Stimulated activated CD4-positive, alpha-beta T cell treated with anti-CD3 and anti-CD28 coated beads, TNF-alpha, amount 100 ng/mL, for 4 hours (primary cell): ENCODE measurements at regions not wholly inside any gene's neighbourhood (a gene's known extent, or its start where the extent isn't known, plus 50 kb on each side); places are given as distances from the start of the nearest gene placed in this dataset.
A peak's percentile ranks its signal among the peaks of the same experiment; 100 is the strongest.
"Not testable (repeated sequence)": the region's sequence is repeated elsewhere in the genome, so short reads cannot be mapped to it uniquely, and the experiment has no call there.

Experiments
- DNase-seq, 3 experiments: peaks; one replicate each; pipeline ENCODE4 v3.0.0-alpha.2; 2020; ENCODE audit warnings: low read depth in 3 of 3

DNA sequence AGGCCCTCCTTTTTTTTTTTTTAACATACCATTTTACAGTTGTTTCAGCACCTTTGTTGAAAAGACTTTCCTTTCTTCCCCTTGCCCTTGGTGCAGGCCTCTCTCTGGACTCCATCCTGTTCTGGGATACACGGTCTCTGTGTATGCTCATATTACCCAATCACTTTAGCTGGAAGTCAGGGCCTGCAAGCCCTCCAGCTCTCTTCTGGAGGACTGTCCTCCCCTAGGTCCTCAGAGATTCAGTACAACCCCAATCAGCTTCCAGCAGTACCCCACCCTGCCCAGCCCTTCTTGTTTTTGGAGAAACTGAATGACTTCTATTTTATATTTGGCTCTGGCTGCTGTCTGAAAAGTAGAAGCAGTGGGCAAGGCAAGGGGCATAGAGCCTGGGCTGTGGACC lies 270.8 kb downstream of the KLF13 start:
- no peak for DNase-seq

DNA sequence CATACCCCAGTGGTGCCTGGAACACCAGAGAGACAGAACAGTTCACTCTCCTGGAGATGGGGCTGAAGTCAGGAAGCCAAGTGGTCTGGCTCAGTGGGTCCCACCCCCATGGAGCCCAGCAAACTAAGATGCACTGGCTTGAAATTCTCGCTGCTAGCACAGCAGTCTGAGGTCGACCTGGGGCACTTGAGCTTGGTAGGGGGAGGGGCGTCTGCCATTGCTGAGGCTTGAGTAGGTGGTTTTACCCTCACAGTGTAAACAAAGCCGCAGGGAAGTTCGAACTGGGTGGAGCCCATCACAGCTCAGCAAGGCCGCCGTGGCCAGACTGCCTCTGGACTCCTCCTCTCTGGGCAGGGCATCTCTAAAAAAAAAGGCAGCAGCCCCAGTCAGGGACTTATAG lies 272.0 kb downstream of the KLF13 start:
- no peak for DNase-seq

DNA sequence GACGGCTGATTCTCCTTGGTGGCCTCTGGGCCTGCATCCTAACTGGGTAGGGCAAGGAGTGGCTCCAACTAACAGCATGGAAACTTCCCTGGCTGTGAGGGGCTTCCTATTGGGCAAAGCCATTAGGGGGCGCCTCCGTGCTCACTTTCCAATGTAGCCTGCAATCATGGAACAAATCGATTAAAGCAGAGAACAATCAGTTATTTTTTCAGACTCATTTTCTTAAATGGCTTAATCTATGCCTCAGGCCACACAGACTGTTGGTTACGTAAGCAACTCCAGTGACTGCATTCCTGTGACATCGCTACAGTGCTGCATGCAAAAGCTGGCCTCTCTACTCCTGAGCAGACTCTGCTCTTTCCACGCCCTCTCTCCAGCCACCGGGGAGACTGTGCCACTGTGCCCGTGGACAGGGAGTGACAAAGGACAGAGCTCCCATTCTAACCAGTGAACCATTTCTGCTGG lies 278.9 kb downstream of the KLF13 start:
- DNase-seq = no peak

DNA sequence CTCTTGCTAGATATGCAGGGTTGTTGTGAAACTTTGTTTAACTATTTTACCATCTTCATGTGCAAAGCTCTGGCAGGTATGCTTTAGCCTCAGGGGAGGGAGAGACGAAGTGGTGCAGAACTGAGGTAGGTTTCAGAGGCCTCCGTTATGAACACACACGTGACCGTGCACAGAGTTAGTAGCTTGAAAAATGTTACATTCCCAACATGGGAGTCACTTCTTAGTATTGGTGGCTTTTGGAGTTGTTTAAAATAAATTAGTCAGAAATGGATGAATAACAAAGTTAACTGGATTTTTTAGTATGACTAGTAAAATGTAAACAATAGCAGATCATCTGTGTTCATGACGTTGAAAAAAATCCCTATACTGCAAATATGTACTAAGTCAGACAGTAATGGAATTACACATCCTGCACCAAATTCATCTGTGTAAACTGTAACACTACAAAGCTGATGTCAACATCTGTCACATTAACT lies 279.6 kb downstream of the KLF13 start:
- DNase-seq = no peak

DNA sequence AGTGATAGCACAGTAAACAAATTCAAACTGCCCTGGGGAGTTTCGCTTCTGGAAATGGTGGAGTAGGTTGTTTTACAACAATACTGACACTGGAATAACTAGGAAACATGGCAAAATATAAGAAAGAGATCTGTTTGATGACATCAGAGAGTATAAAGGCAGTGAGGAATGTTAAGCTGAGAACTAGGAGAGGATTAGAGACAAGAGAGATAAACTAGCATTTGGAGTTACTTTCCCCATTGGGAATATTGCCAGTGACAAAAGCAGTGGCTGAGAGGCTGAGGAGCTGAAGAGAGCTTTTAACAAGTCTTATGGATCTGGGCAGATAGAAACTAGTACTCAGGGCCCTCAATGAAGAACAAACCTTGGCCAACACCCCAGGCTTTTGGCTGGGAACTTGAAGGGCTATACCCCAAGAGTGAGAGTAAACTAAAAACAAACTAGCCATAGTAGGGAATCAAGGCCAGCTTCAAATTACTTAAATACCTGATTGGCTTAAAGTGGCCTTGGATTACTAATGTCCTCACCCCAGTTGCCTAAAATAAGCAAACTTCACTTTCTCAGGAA lies 280.4 kb downstream of the KLF13 start:
- no peak for DNase-seq

DNA sequence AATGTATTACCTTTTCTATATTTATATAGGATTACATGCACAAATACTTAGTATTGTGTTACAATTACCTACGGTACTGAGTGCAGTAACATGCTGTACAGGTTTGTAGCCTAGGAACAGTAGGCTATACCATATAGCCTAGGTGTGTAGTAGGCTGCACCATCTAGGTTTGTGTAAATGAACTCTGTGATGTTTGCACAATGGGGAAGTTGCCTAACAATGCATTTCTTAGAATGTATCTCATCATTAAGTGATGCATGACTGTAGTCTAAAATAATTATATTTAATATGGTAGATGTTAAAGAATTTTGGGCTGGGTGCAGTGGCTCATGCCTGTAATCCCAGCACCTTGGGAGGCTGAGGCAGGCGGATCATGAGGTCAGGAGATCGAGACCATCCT lies 281.0 kb downstream of the KLF13 start:
- no peak for DNase-seq

DNA sequence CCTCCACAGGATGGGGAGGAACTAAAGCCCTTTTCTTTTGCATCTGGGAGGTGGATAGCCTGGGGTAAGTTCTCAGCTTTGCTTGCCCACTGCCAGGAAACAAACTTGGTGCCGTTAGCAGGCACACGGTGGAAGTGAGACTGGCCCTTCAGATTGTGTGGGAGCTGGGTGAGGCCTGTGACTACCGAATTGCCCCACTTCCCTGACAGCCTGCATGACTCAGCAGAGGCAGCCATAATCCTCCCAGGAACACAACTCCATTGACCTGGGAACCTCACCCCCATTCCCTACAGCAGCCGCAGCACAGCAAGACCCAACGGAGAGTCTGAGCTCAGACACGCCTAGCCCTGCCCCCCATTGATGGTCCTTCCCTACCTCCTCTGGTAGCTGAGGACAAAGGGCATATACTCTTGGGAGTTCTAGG lies 282.6 kb downstream of the KLF13 start:
- DNase-seq = no peak

DNA sequence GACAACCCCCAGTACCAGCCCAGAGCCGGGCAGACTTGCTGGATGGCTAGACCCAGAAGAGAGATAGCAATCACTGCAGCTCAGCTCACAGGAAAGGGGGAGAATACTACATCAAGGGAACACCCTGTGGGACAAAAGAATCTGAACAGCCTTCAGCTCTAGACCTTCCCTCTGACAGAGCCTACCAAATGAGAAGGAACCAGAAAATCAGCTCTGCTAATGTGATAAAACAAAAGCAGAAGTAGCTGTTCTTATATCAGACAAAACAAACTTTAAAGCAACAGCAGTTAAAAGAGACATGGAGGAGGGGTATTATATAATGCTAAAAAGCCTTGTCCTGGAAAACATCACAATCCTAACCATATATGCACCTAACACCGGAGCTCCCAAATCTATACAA lies 283.3 kb downstream of the KLF13 start:
- no peak for DNase-seq

DNA sequence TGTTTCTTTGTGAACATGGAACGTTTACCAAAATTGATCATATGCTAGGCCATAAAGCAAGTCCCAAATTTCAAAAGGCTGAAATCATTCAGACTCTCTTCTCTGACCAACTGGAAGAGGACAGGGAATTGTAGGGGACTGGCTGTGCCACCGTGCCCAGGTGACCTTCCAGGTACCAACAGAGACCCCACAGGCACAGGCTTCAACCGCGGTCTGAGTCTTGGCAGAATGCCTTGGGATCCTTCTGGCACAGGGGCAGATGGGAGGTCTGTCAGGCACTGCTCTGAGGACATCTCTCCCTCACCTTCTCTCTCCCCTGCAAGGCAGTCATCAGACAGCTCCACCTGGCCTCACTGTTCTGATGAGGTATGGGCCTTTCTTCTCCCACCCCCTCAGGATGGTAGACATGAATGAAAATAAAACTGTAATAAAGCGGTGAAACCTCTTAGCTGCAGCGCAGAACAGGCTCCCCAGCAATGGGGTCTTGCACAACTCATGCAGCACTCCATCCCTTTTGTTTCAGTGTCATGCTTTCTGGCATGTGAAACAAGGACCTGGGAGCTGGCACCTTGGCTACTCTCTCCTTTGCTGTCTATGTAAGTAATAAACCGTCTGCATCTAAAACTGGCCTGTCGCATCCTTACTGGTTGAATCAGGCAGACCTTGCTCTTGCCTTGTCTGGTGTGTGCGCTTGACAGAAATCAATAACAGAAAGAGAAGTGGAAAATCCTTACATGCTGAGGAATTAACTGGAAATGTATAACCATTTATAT lies 289.2 kb downstream of the KLF13 start:
- no peak for DNase-seq

DNA sequence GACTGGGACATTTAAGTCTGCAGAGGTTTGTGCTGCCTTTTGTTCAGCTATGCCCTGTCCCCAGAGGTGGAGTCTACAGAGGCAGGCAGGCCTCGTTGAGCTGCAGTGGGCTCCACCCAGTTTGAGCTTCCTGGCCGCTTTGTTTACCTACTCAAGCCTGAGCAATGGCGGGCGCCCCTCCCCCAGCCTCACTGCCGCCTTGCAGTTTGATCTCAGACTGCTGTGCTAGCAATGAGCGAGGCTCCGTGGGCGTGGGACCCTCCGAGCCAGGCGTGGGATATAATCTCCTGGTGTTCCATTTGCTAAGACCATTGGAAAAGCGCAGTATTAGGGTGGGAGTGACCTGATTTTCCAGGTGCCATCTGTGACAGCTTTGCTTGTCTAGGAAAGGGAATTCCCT lies 296.7 kb downstream of the KLF13 start:
- DNase-seq = not testable (repeated sequence)

DNA sequence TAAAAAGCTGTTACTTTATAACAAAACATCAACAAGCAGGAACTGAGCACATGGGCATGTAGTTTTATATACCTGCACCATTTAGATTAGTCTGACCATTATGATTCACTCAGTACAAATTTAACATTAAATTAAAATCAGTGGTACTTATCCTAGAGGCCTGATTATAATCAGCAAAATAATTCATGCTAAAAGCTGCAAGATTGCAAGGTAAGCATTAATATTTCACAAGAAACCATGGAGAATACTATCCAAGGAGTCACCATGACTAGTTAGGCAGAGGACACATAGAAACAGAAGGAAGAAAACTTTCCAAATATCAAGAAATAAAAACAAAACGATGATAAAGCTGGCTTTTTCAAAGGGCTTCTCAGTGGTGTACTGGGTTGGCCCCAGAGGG lies 297.5 kb downstream of the KLF13 start:
- not testable (repeated sequence) for DNase-seq

DNA sequence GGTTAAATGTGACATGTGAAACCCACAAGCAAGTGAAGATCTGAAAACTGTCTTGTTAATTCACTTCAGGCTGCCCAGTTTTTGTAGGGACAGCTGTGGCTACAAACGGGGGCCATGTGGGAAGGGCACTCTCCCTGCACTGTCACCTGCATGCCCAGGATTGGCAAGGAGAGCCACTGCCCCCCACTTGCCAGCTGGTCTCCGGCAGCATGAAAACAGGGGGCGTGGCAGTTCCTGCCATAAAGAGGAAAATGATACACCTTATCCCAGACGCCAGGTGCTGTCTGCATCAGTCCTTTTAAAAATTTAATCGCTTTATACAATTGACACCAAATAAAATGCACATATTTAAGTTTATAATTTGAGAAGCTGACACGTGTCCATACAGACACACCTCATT lies 309.1 kb downstream of the KLF13 start:
- DNase-seq = not testable (repeated sequence)

DNA sequence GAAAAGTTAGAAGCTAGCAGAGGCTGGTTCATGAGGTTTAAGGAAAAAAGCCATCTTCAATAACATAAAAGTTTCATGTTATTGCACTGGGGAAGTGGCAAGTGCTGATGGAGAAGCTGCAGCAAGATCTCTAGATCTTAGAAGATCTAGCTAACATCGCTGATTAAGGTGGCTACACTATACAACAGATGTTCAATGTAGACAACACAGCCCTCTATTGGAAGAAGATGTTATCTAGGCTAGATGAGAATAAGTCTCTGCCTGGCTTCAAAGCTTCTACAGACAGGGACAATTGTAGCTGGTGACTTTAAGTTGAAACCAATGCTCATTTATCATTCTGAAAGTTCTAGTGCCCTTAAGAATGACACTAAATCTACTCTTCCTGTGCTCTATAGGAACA lies 310.3 kb downstream of the KLF13 start:
- DNase-seq = not testable (repeated sequence)

DNA sequence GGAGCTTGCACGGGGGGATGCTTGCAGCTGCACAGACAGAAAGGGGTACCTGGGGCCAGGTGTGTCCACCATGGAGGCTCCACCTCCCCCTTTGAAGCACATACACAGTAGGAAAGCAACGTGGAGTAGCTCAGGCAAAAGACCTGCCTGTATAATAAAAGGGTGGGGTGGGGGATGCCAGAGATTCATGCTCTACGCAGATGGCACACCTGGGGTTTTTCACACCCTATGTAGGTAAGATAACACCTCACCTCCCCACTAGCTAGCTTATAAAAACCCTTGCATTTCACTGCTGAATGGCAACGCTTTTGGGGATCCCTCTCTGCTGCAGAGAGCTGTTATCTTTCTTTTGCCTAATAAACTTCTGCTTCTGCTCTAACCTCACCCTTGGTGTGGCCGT lies 317.3 kb downstream of the KLF13 start:
- DNase-seq = not testable (repeated sequence)

DNA sequence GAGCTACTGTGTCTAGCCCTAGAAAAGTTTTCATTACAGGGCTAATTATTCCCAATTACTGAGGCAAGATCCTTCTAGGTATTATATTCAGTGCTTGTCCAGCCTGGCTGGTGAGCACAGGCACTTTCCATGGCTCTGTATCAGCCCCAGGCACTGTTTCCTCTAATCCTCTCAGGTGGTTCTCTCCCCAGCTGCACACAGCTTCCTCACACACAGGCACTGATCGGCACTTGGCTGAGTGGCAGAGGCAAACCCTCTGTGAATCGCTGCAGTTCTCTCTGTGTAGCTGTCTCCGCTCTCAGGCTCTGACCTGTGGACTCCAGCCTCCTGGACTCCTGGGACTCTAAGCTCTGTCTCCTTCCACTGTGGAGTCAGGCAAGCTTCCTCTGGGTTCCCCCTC lies 318.1 kb downstream of the KLF13 start:
- not testable (repeated sequence) for DNase-seq

DNA sequence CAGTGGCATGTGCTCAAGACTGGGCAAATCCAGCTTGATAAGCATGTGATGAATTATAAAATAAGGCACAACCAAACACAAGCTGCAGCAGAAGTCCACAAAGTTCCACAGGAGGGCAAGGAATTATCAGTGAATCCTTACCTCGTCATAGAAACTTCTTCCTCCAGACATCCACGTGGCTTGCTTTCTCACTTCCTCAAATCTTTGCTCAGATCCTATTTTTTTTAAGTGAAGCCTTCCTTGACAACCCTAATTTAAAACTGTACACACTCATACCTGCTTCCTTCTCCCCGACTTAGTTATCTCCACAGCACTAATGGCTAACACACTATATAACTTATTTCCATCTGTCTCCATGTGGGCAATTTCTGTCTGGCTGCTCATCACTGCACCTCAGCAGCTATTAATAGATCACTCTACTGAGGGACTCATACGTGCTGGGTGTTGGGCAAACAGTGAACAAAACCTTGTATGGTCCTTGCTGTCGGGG lies 320.7 kb downstream of the KLF13 start:
- DNase-seq = not testable (repeated sequence)

DNA sequence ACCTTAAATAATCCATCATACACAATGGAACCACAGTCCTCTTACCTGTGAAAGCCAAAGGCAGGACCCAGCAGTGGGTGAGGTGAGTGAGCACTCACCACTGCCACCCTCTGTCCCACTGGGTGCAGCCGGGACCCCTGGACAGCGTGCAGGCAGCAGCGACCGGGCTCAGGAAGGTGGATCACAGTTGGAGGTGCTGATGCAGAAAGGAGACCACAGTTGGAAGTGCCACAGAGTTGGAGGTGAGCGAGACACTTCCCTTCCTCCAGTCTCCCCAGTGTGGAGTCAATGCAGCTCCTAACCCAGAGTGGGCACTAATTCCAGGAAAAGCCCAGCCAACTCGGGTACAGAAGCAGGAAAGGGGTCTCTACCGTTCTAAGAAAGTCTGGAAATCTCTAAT lies 323.0 kb downstream of the KLF13 start:
- not testable (repeated sequence) for DNase-seq

DNA sequence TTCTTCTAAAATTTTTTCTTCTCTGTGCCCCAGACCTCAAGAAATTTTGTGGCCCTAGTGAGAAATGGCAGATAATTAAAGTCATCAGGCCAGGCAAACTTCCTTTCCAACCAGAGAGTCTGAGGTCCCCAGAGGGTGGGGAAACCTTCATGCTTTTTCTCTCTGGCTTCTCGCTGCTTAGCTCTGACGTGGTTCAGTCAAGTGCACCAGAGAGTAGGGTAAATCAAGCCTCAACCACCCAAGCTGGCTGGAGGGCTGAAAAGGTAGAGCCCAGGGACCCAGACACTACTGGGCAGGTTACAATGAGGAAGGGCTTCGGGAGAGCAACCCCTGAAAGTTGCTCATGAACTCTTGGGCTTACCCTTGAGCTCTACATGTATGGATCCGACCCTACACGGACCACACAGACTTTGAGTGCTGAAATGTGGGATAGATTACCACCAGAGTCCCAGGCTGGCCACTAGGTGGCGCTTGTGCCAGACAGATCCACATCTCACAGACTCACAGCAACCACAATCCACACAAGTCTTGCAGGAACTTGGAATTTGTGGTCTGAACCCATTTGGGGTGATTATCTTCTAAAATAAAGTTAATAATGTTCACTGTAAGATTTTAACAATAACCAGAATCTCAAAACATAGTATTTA lies 323.5 kb downstream of the KLF13 start:
- peak; percentile 4 to 31 (median 27) for DNase-seq

DNA sequence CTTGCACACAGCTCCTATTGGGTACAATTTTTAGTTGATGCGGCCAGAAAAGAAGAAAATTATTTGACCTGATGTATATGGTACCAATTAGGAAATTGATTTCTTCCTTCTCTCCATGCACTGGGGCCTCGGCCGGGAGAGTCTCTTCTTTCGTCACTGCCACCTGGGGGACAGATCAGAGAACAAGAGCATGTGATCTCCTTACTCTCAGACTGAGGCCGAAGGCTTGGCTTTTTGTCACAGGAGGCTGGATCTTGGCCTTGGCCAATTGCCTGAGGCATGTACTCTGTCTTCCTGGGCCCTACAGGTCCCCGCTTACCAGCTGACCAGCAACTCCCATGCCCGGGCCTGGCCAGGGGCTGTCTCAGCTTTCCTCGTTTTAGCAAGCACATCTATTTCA lies 330.3 kb downstream of the KLF13 start:
- not testable (repeated sequence) for DNase-seq

DNA sequence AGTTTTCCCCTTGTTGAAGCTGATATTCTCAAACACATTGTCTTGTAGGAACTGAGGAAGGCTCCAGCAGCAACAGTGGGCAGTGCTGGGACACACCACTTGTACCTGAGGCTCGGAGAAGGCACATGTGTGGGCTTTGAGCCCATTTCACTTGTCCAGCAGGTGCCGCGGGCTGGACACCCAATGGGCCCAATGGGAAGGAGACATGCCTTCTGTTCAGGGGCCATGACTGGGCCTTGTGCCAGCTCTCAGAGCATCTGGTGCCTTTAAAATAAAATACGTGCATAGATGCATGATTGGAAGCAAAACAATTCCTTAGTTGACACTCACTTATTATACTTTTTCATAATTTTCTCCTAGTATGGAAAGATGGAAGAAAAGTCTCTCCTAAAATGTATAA lies 334.2 kb downstream of the KLF13 start:
- DNase-seq = no peak

DNA sequence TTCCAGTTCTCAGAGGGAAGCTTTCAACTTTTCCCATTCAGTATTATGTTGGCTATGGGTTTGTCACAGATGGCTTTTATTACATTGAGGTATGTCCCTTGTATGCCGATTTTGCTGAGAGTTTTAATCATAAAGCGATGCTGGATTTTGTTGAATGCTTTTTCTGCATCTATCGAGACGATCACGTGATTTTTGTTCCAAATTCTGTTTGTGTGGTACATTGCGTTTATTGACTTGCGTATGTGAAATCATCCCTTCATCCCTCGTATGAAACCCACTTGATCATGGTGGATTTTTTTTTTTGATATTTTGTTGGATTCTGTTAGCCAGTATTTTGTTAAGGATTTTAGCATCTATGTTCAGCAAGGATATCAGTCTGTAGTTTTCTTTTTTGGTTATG lies 339.1 kb downstream of the KLF13 start:
- DNase-seq = not testable (repeated sequence)

DNA sequence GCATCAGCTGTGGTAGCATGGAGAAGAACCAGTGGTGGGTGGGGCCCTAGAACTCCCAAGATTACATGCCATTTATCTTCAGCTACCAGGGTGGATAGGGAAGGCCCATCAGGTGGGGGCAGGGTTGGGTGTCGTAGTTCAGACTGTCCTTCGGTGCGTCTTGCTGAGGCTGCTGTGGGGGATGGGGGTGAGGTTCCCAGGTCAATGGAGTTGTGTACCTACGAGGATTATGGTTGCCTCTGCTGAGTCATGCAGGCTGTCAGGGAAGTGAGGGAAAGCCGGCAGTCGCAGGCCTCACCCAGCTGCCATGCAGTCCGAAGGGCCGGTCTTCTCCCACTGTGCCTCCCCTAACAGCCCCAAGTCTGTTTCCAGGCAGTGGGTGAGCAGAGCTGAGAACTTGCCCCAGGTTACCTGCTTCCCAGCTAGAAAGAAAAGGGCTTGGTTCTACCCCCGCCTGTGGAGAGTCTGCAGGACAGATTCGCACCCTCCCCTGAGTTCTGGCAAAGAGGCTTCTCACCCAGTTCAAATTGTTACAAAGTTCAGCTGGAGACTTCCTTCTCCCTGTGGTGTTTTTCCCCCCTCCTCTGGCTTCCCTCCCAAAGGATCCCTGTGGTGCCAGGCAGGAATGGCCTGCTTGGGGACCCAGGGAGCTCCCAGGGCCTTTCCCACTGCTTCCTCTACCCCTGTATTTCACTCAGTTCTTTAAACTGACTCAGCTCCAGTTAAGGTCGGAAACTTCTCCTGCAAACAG lies 342.7 kb downstream of the KLF13 start:
- not testable (repeated sequence) for DNase-seq
